HG03521 (cell line): ENCODE measurements at regions not wholly inside any gene's neighbourhood (a gene's known extent, or its start where the extent isn't known, plus 50 kb on each side); places are given as distances from the start of the nearest gene placed in this dataset.
"Not testable (repeated sequence)": the region's sequence is repeated elsewhere in the genome, so short reads cannot be mapped to it uniquely, and the experiment has no call there.

ENCODE experiments used
- ATAC-seq: cut with Tn5 transposase; IDR thresholded peaks from one replicate; pipeline ENCODE4 v1.9.1; 2021; ENCODE audit warnings: mild to moderate bottlenecking, moderate library complexity; ENCODE audit not compliant: unreplicated experiment

DNA sequence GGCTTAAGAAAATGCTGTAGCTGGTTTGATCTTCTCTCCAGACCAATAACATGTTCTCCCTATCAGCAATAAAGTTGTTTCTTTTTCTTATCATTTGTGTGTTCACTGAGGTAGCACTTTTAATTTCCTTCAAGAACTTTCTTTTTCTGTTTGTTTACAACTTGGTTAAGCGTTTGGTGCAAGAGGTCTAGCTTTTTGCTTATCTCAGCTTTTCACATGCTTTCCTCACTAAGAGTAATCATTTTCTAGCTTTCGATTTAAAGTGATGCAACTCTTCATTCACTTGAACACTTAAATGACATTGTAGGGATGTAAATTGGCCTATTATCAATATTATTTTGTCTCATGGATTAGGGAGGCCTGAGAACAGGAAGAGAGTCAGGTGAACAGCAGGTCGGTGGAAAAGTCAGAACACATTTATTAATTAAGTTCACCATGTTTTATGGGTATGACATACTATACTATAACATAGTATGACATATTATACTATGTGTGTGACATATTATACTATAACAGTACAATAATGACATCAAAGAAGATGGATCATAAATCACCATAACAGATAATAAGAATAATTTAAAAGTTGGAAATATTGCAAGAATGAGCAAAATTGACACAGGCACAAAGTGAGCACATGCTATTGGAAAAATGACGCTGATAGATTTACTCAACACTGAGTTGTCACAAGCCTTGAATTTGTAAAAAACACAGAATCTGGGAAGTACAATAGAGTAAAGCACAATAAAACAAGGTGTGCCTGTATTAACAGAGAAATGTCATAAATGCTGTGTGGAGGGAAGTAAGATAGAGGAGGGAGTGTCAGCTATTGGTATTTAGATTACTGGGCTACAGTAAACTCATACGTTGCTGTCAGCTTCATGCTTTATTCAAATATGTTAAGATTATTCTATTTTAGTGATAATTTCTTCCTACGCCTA lies 218.6 kb upstream of the SLC7A11 start:
- no peak for ATAC-seq

GRCh38 chr4:138458751-138459150 lies 216.6 kb upstream of the SLC7A11 start:
- ATAC-seq, result no peak

DNA sequence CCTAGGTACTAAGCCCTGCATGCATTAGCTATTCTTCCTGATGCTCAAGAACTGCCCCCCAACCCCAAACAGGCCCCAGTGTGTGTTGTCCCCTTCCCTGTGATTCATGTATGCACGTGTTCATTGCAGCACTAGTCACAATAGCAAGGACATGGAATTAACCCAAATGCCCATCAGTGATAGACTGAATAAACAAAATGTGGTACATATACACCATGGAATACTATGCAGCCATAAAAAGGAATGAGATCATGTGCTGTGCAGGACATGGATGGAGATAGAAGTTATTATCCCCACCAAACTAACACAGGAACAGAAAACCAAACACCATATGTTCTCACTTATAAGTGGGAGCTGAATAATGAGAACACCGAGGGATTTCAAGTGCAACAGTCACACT lies 214.2 kb upstream of the SLC7A11 start:
- ATAC-seq, result not testable (repeated sequence)

GRCh38 chr4:138455097-138455496 lies 212.9 kb upstream of the SLC7A11 start:
- no peak for ATAC-seq

DNA sequence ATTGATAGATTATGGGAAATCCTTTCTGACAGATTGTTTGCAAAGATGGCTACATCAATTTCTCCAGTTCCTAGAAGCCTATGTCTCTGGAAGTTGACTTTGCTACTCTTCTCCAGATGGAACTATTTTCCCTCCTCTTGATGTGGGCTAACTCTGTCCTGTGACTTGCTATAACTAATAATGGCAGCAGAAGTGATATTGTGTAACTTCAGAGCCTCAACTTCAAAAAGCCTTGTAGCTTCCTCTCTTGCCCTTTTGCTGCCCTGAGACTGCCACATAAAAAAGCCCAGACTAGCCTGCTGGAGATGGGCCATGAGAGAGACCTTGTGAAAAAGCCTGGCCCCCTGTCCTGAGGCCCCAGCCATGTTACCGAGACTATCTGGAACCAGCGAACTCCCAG lies 210.7 kb upstream of the SLC7A11 start:
- ATAC-seq, result no peak

DNA sequence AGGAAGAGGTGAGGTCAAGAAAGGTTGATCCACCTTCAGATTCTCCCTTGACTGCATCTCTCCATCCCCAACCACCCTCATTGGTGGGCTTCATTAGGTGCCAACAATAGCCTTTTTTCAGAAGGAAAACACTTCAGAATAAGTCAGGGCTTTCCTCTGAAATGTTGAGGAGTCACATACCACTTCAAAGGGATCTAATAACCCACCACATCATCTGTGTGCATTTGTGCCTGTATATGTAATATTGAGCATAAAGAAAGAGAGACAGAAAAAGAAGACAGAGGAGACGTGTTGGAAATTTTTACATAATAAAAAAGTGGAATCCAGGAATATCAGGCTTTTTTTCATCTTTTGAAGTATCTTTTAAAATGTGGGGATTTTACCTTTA lies 209.1 kb upstream of the SLC7A11 start:
- no peak for ATAC-seq

DNA sequence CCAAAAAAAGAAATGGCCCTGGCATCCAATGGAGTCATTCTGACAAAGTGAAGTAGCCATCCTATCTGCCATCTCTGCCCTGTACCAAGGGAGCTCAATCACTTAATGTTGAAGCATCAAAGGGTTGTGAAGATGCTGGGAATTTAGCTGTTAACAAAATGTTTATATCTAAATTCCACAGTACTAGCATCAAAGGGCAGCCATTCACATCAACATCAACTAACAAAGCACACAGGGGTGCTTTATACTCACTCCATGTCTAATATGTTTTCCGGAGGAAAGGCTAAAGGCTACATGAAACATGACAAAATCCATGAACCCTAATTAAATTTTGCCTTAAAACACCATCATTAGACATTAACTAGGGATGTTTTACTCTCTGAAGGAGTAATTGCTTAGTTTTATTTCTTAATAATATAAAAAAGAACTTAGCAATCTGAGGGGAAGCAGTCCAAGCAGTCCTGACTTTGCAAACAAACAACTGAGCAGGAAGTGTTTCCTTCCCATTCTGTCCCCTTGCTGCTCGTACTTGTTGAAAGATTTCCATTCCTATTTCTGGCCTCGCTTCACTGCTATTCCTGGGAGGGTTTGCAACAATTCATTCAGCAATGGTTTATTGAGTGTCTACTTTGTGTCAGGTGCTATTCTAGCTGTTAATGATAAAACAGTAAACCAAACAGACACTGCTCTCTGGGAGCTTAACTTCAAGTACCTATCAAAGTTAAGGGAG lies 208.6 kb upstream of the SLC7A11 start:
- no peak for ATAC-seq

DNA sequence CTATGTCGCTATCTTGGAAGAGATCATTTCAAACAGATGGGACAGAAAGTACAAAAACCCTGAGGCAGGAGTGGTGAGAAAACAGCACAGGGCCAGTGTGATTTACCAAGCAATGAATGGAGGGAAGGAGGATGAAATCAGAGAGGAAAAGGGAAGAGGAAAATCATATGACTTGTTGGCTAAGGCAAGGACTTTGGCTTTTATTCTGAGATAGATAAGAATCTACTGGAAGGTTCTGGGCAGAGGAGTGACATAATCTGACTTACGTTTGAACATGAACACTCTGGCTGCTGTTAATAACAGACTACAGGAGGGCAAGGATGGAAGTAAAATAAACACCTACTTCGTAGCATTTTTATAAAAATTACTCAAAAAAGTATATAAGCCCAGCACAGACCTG lies 207.8 kb upstream of the SLC7A11 start:
- no peak for ATAC-seq

DNA sequence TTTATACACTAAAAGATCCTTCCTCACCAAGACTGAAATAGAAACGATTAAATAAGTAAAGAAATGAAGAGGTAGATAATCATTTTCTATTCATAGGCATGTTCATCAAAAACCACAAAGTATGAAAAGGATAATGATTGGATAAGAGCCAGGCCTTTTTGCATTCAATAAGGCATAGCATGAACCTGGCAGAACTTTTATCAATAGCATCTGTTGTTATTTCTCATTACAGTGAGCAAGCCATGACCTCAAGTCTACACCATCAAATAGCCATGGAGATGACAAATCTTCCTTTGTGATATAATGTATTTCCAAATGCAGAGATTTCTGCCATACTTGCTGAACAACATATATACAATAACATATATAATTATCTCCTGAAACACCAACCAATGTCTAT lies 206.0 kb upstream of the SLC7A11 start:
- no peak for ATAC-seq

GRCh38 chr4:138446456-138446855 lies 204.3 kb upstream of the SLC7A11 start:
- no peak for ATAC-seq

GRCh38 chr4:138445098-138445497 lies 202.9 kb upstream of the SLC7A11 start:
- ATAC-seq, result no peak

GRCh38 chr4:138444260-138444659 lies 202.1 kb upstream of the SLC7A11 start:
- no peak for ATAC-seq

DNA sequence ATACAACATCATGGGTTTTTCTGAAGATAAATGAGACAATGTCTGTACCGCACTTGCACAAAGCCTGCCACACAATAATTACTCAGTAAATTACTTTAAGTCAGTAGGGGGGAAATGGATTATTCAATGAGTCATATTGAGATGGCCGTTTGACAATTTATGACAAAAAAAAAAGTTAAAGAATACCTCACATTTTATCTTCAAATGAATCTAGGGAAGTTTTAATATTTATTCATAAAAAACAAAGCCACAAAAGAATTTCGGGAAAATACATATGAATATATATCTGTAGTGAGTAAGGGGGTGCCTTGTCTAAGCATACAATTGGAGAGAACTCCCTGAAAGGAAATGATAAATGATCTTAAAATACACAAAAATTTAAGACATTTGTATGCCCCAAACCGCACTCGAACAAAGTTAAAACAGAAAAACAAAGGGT lies 197.0 kb upstream of the SLC7A11 start:
- no peak for ATAC-seq

DNA sequence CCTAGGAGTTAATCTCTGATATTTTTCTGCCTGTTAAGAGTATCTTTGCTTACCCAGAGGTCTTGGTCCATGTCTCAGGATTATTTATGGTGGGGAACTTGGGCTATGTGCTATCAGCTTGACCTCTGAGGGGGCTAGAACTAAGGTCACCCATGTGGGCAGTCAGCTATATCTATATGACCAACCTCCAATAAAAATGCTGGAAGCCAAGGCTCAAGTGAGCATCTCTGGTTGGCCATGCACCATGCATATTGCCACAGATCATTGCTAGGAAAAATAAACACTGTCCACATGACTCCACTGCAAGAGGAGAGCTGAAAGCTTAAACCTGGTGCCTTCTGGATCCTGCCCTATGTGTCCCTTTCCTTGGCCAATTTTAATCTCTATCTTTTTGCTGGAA lies 196.5 kb upstream of the SLC7A11 start:
- ATAC-seq, result no peak

- no peak for ATAC-seq
Observed at GRCh38 chr4:138437263-138437851, 195.2 kb upstream of the SLC7A11 start.

DNA sequence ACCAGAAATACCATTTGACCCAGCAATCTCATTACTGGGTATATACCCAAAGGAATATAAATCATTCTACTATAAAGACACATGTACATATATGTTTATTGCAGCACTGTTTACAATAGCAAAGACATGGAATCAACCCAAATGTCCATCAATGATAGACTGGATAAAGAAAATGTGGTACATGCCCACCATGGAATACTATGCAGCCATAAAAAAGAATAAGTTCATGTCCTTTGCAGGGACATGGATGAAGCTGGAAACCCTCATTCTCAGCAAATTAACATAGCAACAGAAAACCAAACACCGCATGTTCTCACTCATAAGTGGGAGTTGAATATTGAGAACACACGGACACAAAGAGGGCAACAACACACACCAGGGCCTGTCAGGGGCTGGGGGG lies 193.6 kb upstream of the SLC7A11 start:
- not testable (repeated sequence) for ATAC-seq

GRCh38 chr4:138435046-138435445 lies 192.9 kb upstream of the SLC7A11 start:
- ATAC-seq, result not testable (repeated sequence)

DNA sequence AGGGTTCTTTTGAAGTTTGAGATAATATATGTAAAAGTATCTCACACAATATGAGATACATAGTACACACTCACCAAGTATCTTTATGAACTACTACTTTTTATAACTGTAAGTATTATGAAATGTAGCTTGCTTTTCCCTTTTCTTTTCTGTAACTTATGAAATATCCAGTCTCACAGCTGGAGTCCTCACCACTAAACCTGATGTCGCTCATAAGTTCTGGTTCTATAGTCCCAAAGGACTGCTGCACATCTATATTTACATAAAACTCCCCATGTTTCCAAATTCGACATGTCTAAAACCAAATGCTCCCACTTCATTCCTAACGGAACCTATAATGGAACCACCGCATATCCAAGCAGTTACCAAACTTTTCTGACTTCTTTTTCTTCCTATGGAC lies 186.5 kb upstream of the SLC7A11 start:
- ATAC-seq, result no peak

DNA sequence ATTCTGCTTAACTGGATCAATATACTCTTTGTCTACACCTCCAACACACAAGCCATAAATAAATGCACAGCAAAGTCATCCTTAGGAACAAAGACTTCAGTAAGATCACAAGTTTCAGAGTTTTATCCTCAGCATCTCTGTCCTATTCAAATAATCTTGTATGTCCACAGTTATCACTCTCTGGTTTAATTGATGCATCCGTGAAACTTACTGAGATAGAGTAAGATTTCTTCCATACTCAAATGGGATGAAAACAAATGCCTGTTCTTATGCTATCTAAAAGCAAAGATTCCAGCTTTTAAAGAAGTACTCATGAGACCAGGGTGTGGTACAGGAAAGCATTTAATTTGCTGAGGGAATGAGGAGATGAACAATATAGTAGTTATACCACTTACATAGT lies 184.6 kb upstream of the SLC7A11 start:
- no peak for ATAC-seq

DNA sequence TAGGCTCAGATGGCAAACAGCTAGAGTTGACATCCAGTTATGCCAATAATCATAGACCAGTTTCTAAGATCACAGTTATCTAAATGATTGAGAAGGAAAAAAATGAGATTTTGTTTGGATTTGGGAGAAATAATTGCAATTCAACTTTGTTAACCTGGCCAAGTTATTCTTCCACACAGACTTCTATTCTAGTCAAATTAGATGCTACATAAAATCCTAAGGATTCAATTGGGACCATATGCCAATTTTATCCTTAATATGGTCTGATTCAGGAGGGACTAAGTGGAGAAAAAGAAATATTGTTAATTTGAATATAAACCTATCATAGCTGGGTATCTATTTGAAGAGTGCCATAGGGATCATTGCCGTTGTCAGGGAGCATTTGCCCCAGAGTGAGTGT lies 178.3 kb upstream of the SLC7A11 start:
- no peak for ATAC-seq

DNA sequence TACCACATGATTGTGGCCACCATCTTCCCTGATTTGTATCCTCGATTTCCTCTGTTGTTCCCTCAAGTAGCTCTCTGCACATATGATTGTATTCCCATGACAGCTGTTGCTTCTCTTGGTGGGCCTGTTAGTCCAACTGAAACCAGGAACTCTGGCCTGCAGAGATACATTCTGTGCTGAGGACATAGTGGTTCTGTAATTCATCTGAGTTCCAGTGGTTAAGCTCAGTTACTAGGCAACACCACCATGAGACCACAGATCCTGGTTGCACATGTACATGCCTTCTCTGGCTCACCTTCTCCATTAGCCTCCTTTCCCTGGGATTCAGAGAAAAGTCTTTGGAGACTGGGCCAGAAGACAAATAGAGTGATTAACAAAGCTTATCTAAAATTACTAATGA lies 172.1 kb upstream of the SLC7A11 start:
- ATAC-seq, result no peak

DNA sequence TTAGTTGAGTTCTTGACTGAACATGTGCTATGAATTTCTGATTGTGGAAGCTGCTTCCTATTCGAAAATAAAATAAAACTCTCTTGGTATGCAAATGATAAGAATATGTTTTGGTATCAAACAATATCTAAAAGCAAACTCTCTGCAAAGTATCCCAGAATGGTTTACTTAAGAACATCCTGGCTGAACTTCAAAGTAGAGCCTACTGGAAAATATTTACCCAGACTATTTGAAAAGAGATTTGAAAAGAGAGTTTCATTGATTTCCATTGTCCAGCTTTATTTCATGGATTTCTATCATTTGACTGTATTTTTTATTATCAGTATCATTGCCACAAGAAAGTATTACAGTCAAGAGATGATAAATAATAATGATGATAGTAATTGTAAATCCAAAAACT lies 171.1 kb upstream of the SLC7A11 start:
- no peak for ATAC-seq
